ENCODE measurements at regions not wholly inside any gene's neighbourhood (a gene's known extent, or its start where the extent isn't known, plus 50 kb on each side); places are given as distances from the start of the nearest gene placed in this dataset.

DNA sequence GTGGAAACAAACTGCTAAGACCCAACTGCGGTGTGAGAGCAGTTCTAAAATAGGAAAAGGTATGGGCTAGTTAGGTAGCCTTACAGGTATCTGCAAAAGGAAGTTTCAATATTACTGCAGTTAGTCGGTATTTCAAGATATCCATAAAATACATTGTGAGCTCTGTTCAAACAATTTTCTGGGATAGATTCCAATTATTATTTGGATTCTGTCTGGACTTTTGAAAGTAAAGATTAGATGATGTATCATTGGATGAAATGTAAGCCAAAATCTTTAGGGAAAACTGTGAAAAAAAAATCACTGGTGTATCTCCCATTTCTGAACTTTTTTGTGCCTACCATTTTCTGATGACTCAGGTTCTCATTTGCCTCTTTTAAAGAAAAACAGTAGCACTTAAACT, 621.6 kb downstream of the CCER1 start:
- TF ChIP-seq EZH2 (IDR thresholded peaks at IDR 0.05) (no peak), POLR2AphosphoS5 (IDR thresholded peaks at IDR 0.05; ENCODE audit: borderline replicate concordance, low read depth, low read length) (no peak)
